HAP-1 (cell line): ENCODE measurements at regions not wholly inside any gene's neighbourhood (a gene's known extent, or its start where the extent isn't known, plus 50 kb on each side); places are given as distances from the start of the nearest gene placed in this dataset.

ENCODE experiments used
- DNase-seq, 2 experiments: peaks; one replicate each; pipeline ENCODE4 v3.0.0-alpha.2; 2016 to 2020; ENCODE audit warnings: low spot score in 2 of 2
- H3K27me3 ChIP-seq: fragments of 250-450 bp; sonication (Bioruptor Pico); 2 replicates; pipeline ENCODE4 v1.5.1; 2020; ENCODE audit warnings: low read depth, mild to moderate bottlenecking, moderate library complexity
- H3K36me3 ChIP-seq: fragments of 250-450 bp; sonication (Bioruptor Pico); replicated peaks from 2 replicates; pipeline ENCODE4 v1.5.1; 2020; ENCODE audit warnings: mild to moderate bottlenecking
- H3K4me1 ChIP-seq: fragments of 250-450 bp; sonication (Bioruptor Pico); 2 replicates; pipeline ENCODE4 v1.5.1; 2020; ENCODE audit warnings: mild to moderate bottlenecking
- H3K4me3 ChIP-seq: fragments of 250-450 bp; sonication (Bioruptor Pico); 2 replicates; pipeline ENCODE4 v1.5.1; 2020; ENCODE audit warnings: mild to moderate bottlenecking, moderate library complexity
- H3K9me3 ChIP-seq: fragments of 250-450 bp; sonication (Bioruptor Pico); 2 replicates; pipeline ENCODE4 v1.5.1; 2020; ENCODE audit warnings: mild to moderate bottlenecking, moderate library complexity
- in situ Hi-C: fragments of 300-500 bp; cut with MboI; formaldehyde crosslinking; loops from 3 replicates; pipeline ENCODE4 v1.14.3; 2020; ENCODE audit warnings: low sequenced_read_pairs, inconsistent platforms, mixed read lengths

DNA sequence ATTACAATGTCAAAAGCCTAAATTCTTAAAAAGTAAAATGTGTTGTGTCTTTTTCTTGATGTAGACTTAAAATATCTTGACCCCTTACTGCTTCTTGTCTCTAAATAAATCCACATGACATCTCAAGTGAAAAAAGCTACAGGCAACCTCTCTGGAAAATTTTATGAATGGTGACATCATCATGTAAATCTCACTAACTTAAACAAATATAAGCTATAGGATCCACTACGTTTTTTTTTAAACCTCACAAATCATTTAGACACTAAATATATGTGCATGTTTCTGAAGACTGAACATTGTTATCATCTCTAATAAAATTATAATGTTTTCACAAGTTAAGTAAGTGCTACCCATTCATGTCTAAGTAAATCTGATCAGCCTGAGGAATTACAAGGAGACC, 793.7 kb upstream of the PRR20A start:
- no peaks in the 10 kb centered on the region for H3K27me3 ChIP-seq
- H3K36me3 ChIP-seq, result no peaks in the 10 kb centered on the region
- H3K9me3 ChIP-seq, result no peaks in the 10 kb centered on the region
- DNase-seq, result no peak
- in situ Hi-C loops, result no loop called here
- H3K4me3 ChIP-seq, result no peak overlapping the region
- H3K4me1 ChIP-seq, result no peaks in the 10 kb centered on the region

DNA sequence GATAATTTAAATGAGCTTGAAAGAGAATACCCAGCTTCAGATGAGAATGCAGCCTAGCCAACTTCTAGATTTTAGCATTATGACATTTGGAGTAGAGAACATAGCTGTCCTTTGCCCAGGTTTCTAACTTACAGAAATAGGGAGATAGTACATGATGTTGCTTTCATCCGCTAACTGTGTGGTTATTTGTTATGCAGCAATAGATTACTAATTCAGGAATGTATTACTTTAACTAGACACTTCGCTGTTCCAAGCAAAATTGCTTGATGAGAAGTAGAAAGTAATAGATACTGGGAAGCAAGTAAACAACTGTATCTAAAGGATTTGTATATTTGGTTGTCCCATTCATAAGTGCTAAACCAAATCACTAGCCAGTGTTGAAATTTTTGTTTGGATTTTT, 790.9 kb upstream of the PRR20A start:
- in situ Hi-C loops, result no loop called here
- H3K36me3 ChIP-seq, result no peaks in the 10 kb centered on the region
- H3K9me3 ChIP-seq, result no peaks in the 10 kb centered on the region

DNA sequence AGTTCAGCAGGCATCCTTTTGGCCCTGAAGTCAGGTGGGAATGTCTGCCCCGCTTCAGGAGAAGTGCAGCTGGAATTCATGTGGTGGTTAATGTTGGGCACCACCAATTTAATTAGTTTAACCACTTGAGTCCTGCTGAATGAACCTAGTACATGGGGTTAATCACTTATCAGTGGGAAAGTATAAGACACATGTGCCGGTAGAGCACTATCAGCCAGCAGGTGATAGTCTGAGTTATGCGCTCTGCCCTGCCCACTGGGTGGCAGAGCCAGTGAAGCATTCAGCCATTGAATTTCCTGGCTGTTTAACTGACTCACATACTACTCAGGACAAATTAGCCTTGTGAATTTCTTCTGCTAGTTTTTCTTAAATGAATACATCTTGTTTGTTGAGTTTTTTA, 789.7 kb upstream of the PRR20A start:
- H3K27me3 ChIP-seq, result no peaks in the 10 kb centered on the region
- no peak for DNase-seq
- H3K4me1 ChIP-seq, result no peaks in the 10 kb centered on the region
- H3K4me3 ChIP-seq, result no peak overlapping the region
- no peaks in the 10 kb centered on the region for H3K36me3 ChIP-seq
- in situ Hi-C loops, result no loop called here
- H3K9me3 ChIP-seq, result no peaks in the 10 kb centered on the region

More for the DNA sequence above, 790.9 kb upstream of the PRR20A start:
- H3K4me3 ChIP-seq, result no peak overlapping the region
- no peaks in the 10 kb centered on the region for H3K27me3 ChIP-seq
- no peak for DNase-seq
- no peaks in the 10 kb centered on the region for H3K4me1 ChIP-seq

DNA sequence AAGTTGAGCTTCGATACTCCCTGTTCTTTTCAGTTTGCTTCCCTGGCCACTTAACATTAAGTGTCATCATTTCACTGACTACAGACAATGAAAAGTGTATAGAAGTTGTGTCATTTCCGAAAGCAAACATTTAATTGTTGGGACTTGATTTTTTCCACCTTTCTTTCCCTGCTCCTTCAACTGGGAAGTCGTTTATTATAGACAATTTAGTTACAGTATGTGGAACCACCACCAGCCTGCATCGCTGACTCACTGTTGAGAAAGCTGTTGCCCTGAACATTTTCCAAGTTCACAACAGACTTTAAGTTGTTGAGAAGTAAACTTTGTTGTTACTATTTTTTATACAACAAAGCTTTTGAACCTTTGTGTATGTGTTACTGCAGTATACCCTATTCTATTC, 788.4 kb upstream of the PRR20A start:
- Histone ChIP-seq H3K9me3 (no peaks in the 10 kb centered on the region), H3K4me3 (no peak overlapping the region), H3K36me3 (no peaks in the 10 kb centered on the region), H3K4me1 (no peaks in the 10 kb centered on the region), H3K27me3 (no peaks in the 10 kb centered on the region)
- no peak for DNase-seq
- in situ Hi-C loops, result no loop called here

DNA sequence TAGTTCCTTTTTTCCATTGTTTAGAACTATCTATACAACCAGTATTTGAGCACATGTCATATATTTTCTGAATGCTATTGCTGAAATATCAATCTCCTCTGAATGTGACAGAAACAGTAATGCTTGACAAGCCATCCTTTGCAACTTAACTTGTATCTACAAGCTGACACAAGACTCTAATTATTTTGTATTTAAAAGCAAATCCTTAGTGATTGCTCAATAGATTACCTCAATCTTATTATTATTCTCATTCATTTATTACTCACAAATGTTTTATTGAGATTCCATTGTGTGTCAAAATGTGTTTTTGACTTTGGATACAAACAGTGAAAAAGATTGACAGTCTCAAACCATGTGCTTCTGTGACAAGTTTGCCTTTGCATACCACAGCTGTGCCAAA, 787.8 kb upstream of the PRR20A start:
- Histone ChIP-seq H3K4me1 (no peaks in the 10 kb centered on the region), H3K36me3 (no peaks in the 10 kb centered on the region), H3K4me3 (no peak overlapping the region), H3K9me3 (no peaks in the 10 kb centered on the region), H3K27me3 (no peaks in the 10 kb centered on the region)
- no peak for DNase-seq
- in situ Hi-C loops, result no loop called here

DNA sequence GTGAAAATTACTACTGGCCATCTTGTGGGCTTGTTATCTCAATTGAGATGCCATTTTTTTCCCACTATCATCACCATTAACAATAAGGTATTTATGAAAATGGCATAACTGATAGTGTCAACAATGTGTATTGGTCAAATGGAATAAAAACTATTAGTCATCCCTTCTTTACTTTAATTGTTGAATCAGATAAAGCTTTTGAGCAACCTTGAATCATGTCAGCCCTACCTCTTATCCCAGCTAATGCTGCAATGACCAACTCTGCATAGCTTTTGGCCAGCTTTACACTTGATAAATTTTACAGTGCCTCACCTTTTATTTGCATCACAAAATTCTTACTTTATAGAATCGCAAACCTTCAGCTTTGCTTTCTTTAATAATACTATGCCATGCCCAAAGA, 784.0 kb upstream of the PRR20A start:
- no peaks in the 10 kb centered on the region for H3K36me3 ChIP-seq
- H3K27me3 ChIP-seq, result no peaks in the 10 kb centered on the region
- DNase-seq, result no peak
- no peaks in the 10 kb centered on the region for H3K9me3 ChIP-seq
- H3K4me3 ChIP-seq, result no peak overlapping the region
- H3K4me1 ChIP-seq, result no peaks in the 10 kb centered on the region
- in situ Hi-C loops, result no loop called here

DNA sequence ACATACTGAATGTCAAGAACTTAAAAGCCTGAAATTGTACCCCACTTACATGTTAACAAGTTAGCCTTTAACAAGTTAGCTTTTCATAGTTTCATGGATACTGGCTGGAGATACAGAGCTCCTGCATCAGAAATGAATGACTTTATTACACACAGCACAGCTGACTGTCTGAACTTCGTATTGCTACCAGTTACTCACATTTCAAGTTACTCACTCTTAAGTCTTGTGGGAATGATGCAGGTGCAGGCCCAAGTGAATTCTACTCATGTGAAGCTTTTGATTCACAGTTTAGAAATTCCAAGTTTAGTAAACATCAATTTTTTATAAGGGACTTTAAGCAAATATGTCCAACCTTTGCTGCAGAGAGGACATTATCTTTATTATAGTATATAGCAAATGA, 762.2 kb upstream of the PRR20A start:
- no peak for DNase-seq
- no peaks in the 10 kb centered on the region for H3K27me3 ChIP-seq
- no peaks in the 10 kb centered on the region for H3K4me1 ChIP-seq
- no peak overlapping the region for H3K4me3 ChIP-seq
- H3K9me3 ChIP-seq, result no peaks in the 10 kb centered on the region
- in situ Hi-C loops, result no loop called here
- H3K36me3 ChIP-seq, result no peaks in the 10 kb centered on the region

DNA sequence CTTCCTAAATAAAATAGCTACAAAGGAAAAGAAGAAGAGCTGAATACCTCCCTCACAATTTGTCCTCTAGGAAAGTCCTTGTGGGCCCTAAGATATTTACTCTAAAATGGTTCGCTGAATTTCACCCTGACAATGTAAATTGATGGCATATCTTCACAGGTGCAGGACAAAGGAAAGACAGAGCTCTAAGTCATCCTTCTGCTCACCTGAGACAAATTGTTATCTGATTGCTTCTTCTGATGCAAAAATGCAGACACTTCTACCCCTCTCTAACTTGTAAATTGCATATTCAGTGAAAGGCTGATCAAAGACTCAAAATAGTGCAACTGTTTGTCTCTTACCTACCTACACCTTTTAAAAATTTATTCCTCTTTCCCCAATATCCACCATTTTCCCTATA, 747.2 kb upstream of the PRR20A start:
- in situ Hi-C loops, result no loop called here
- no peaks in the 10 kb centered on the region for H3K9me3 ChIP-seq
- no peaks in the 10 kb centered on the region for H3K27me3 ChIP-seq
- no peak overlapping the region for H3K4me3 ChIP-seq
- DNase-seq, result no peak
- no peaks in the 10 kb centered on the region for H3K36me3 ChIP-seq
- no peaks in the 10 kb centered on the region for H3K4me1 ChIP-seq

DNA sequence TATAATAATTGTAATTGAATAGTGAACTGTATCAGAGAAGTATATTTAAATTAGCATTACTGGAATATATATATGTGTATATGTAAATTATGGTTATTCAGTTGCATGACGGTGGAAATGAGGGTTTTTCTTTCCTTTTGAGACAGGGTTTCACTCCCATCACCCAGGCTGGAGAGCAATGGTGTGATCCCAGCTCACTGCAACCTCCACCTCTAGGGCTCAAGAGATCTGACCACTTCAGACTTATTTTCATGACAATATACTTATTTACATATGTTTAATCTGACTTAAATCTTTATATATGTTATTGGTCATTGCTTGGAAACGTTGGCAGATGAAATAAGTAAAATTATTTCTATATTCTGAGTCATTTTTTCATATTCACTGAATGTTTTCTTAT, 744.4 kb upstream of the PRR20A start:
- no peaks in the 10 kb centered on the region for H3K36me3 ChIP-seq
- H3K4me1 ChIP-seq, result no peaks in the 10 kb centered on the region
- no peak overlapping the region for H3K4me3 ChIP-seq
- H3K9me3 ChIP-seq, result no peaks in the 10 kb centered on the region
- H3K27me3 ChIP-seq, result no peaks in the 10 kb centered on the region
- in situ Hi-C loops, result no loop called here
- no peak for DNase-seq

DNA sequence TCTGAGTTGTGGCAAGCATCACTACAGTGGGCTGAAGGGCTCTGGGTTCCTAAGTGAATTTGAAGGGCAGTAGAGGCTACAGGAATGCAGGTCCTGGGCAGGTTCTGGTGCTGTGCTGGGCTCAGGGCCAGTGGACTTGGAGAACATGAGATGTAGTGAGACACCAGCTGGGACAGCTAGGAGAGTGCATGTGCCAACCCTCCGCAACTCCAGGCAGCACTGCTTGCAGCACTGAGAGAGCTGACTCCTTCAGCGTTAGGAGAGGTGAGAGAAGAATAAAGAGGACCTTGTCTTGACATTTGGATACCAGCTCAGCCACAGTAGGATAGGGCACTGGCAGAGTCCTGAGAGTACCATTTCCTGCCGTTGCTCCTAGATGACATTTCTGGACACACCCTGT, 739.9 kb upstream of the PRR20A start:
- no peaks in the 10 kb centered on the region for H3K4me1 ChIP-seq
- in situ Hi-C loops, result no loop called here
- no peak overlapping the region for H3K4me3 ChIP-seq
- no peaks in the 10 kb centered on the region for H3K36me3 ChIP-seq
- H3K9me3 ChIP-seq, result no peaks in the 10 kb centered on the region
- no peak for DNase-seq
- H3K27me3 ChIP-seq, result no peaks in the 10 kb centered on the region

DNA sequence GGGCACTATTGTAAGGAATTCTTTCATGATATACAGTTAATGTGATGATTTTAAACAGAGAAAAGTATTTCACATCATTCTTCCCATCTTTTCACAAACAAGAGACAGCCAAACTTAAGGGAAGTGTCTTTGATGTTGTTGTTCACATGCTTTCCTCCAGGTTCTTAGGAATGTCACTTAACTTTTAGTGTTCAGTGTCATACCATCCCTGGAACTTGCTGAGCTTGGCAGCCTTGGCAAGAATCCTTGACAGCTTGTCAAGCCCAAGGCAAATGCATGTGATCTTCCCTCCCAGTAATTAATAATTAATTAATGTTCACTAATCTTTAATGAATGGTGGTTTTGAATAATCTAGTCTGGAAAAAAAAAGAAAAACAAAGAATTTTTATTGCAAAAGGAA, 727.9 kb upstream of the PRR20A start:
- H3K36me3 ChIP-seq, result no peaks in the 10 kb centered on the region
- no peaks in the 10 kb centered on the region for H3K9me3 ChIP-seq
- DNase-seq, result no peak
- H3K4me3 ChIP-seq, result no peak overlapping the region
- H3K4me1 ChIP-seq, result no peaks in the 10 kb centered on the region
- in situ Hi-C loops, result no loop called here
- H3K27me3 ChIP-seq, result no peaks in the 10 kb centered on the region

DNA sequence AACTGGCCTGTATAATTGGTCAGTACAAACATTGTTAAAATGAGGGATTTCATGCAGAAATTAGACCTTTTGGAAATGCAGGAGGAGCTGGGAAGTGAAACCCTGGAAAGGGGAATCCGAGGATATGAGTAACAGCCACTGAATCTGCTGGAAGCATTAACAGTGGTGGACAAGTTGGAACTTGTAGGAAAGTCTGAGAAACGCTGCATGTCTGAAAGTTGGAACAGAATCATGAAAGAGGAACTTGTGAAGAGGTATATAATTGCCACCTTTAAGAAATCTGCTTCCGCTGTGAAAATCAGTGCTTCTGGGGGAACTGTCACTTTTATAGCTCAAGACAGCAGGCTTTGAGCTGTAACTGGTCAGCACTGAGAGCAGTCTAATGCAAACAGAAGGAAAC, 716.5 kb upstream of the PRR20A start:
- H3K4me1 ChIP-seq, result no peaks in the 10 kb centered on the region
- H3K4me3 ChIP-seq, result no peak overlapping the region
- H3K9me3 ChIP-seq, result no peaks in the 10 kb centered on the region
- DNase-seq, result no peak
- H3K27me3 ChIP-seq, result no peaks in the 10 kb centered on the region
- H3K36me3 ChIP-seq, result no peaks in the 10 kb centered on the region
- in situ Hi-C loops, result no loop called here

DNA sequence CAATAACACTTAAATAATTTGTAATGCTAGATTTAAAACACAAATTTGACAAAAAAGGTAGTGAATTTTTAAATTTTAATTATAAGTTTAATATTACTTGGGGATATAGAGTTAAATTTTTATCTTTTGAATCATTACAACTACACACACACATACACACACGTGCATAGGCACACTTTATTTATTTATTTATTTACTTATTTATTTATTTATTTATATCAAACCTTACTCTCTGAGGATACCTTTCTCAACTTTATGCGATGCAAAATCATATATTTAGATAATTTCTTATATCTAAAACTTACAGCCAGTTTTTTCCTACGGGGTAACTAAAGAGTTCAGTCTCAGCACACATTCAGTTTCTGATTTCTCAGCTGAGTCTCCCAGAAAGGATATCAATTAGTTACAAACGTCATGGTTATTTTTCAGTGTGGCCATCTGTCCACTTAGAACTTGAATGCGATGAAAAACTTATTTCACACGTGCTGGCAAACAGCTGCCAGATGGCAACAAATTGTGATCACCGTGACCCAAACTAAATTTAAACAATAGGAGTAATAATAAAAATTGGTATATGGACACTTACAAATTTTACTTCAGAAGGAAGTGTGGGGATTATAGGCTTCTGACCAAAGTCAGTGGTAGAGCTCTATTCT, 683.1 kb upstream of the PRR20A start:
- H3K4me1 ChIP-seq, result no peaks in the 10 kb centered on the region
- in situ Hi-C loops, result no loop called here
- DNase-seq, result no peak
- no peak overlapping the region for H3K4me3 ChIP-seq
- no peaks in the 10 kb centered on the region for H3K9me3 ChIP-seq
- no peaks in the 10 kb centered on the region for H3K27me3 ChIP-seq
- H3K36me3 ChIP-seq, result no peaks in the 10 kb centered on the region

DNA sequence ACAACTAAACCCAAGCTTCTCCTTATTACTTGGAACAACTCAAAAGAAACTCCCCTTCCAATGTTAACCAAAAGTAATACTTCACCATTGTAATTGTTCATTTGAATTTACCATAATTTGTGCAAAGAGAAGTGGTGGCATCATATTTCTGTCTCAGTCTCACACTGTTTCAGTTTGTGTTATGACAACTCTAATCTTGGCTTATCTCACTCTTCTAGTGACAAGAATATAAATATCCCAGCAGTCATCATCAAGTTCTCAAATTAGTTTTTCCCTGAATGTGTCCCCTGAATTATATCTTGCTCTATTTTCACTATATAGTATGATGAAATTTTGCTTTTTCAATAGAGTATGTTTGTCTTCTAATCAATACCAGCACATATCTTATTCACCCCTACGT, 681.4 kb upstream of the PRR20A start:
- Histone ChIP-seq H3K4me1 (no peaks in the 10 kb centered on the region), H3K4me3 (no peak overlapping the region), H3K36me3 (no peaks in the 10 kb centered on the region), H3K9me3 (no peaks in the 10 kb centered on the region), H3K27me3 (no peaks in the 10 kb centered on the region)
- in situ Hi-C loops, result no loop called here
- DNase-seq, result no peak

DNA sequence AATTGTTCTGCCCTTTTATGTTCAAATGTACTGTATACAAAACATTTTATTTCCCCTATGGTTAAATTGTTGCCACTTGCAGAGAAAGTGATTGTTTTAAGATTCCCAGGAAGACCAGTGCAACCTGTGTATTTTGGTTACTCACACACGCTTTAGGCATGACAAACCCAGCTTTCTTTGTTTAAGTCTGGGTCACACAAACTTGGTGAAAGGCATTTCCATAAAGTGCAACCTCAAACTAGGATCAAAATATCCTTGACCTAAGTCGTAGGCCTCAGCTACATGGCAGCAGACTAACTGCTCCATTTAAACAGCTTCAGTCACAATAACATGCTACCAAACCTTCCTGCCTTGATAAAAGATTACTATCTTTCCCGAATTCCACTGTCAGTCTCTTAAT, 639.0 kb upstream of the PRR20A start:
- DNase-seq, result no peak
- H3K9me3 ChIP-seq, result no peaks in the 10 kb centered on the region
- no peaks in the 10 kb centered on the region for H3K27me3 ChIP-seq
- in situ Hi-C loops, result no loop called here
- no peak overlapping the region for H3K4me3 ChIP-seq
- H3K4me1 ChIP-seq, result no peaks in the 10 kb centered on the region
- no peaks in the 10 kb centered on the region for H3K36me3 ChIP-seq
